Dermis microvascular lymphatic vessel endothelial cell (primary cell): ENCODE measurements at regions not wholly inside any gene's neighbourhood (a gene's known extent, or its start where the extent isn't known, plus 50 kb on each side); places are given as distances from the start of the nearest gene placed in this dataset.
"Not testable (repeated sequence)": the region's sequence is repeated elsewhere in the genome, so short reads cannot be mapped to it uniquely, and the experiment has no call there.

ENCODE experiments used
- DNase-seq, 2 donors: peaks; one replicate each; pipeline versions ENCODE4 v3.0.0 to v3.0.0-alpha.2; 2010; ENCODE audit warnings: low read depth in 2 of 2

DNA sequence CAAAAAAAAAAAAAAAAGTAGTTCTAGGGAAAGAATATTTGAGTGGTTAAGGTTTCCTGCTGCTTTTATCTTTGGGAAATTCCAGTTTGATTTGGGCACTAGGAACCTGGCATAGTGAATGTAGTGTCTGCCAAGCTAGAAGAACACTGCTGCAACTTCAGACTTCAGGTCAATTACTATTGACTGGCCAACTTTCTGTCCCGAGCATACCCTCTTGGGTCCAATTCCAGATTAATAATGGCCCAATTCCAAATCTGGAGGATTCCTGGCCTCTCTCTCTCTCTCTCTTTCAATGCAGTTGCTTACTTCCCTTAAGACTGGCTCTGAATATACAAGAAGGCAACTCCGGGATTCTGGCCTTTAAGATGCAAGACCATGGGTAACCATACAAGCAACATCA lies 74.9 kb downstream of the ANKEF1 start:
- no peak for DNase-seq

DNA sequence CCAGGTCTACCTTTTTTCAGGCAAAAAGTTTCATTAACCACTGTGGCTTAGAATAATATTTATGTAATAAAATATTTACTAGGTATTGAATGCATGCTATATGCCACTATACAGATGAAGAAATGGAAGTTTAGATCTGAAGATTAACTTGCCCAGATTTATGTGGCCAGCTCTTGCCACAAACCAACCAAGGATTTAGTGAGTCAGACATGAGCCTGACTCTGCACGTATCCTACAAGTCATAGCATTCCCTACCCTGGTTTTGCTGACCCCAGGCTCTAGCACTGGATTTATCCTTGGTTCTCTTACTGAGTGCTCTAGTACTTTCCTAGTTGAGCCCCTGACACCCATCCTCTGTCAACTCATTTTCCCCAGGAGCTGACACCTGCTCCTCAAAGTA lies 75.4 kb downstream of the ANKEF1 start:
- DNase-seq = no peak

DNA sequence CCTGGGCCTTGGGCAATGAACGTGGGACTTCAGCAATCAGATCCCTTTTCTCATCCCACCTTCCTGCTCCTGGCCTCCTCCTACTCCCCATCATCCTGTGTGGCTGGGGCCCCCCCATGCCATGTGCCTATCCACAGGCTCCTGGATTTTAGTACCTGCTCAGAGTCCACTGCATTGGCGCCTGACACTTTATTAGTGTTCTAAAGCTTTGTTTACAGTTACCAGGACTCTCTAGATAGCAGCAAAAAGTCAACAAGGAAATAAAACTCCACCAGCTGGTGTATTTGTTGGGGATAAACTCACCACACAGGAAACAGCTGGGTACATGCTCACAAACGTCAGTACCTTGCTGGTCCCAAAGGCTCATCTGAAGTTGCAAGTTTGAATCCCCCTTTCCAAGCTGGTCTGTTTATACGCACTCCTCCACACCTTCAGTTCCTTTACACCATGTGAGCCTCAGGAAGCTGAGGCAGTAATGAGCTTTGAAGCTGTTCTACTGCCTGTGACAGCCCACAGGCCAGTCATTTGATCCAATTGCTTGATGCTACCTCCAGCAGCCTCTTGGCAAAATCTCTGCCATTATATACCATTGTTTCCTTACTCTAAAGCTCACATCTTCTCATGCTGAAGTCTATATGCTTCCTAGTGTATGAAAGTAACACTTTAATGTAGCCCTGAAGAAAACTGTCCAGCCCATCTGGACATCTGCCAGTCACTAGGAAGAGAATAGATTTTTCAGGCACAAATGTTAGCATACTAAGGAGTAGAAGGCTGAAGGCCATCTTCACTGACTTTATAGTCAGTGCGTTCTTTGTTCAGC lies 76.6 kb downstream of the ANKEF1 start:
- DNase-seq = peak in 1 of 2 donors; percentile 26

DNA sequence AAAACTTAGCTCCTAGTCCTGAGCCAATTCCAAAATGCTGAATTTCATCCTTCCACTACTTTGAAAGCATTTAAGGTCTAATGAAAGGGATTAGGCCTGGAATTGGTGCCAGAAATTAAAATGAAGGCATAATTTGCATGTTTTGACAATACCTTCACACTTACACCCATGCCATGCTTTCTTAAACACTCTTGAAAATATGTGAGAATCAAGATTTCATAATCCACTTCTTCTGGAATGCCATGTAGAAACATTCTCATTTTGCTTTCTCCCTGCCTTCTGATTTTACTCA lies 77.1 kb downstream of the ANKEF1 start:
- no peak for DNase-seq

DNA sequence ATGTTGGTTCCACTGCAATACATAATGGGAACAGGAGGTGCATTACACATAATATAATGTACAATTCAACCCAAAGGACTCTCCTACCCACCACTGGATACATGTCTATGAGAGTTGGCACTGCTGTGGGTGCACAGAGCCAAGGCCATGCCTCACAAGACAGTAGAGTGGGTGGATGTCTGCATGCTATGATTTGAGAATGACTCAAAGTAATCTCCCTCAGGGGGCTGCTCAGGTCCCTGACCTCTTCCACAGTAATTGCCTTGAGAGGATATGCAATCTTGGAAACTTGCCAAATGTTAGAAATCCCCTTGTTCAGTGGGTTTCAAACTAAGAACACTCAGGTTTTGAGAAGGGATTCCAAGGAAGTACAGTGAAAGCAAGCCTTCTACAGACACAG lies 79.0 kb downstream of the ANKEF1 start:
- DNase-seq = no peak

DNA sequence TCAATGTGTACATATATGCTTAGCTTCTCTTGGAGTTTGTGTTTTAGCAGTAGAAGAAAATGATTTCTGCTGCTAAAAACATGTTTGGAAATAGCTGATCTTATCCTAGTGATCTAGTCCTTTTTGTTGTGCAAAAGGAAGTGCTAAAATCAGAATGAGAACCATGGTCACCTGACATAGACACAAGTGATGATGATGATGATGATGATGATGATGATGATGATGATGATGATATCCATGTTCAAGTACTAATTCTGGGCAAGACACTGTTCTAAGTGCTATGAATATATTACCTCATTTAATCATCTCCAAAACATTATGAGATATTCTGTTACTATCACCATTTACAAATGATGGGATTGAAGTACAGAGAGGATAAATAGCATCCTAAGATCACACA lies 79.8 kb downstream of the ANKEF1 start:
- no peak for DNase-seq

DNA sequence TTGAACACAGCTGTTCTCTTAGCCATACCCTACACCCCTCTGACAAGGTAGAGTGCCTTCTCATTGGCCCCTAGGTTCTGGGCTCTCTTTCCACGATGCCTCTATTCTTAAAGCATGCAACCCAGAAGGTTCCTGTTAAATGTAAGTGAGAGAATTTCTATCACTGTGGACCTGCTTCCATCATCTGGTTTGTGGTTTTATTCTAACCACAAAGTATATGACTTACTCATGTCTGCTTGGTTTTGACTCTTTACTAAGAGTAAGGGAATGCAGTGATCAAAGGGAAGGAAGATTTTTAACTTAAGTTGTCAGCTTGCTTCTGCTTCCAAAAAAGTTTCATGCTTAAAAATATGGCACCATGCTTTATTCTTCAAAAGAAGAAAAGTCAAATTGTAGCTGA lies 80.2 kb downstream of the ANKEF1 start:
- DNase-seq = no peak

DNA sequence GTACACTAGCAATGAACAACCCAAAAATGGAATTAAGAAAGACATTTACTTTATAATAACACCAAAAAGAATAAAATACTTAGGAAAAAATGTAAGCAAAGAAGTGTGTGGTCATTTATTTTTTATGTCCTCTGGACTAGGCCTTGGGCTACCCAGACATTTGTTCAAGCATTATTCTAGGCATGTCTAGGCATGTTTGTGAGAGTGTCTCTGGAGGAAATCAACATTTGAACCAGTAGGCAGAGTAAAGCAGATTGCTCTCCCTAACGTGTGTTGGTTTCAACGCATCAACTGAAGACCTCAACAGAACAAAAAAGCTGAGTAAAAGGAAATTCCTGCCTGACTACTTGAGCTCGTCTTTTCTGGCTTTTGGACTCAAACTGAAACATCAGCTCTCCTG lies 84.5 kb downstream of the ANKEF1 start:
- DNase-seq = no peak

DNA sequence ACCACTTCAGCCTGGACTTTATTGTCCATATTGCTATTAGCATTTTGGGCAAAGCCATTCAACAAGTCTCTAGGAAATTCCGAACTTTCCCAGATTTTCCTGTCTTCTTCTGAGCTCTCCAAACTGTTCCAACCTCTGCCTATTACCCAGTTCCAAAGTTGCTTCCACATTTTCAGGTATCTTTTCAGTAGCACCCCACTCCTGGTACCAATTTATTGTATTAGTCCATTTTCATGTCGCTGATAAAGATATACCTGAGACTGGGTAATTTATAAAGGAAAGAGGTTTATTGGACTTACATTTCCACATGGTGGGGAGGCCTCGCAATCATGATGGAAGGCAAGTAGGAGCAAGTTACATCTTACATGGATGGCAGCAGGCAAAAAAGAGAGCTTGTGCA lies 90.1 kb downstream of the ANKEF1 start:
- DNase-seq = not testable (repeated sequence)

DNA sequence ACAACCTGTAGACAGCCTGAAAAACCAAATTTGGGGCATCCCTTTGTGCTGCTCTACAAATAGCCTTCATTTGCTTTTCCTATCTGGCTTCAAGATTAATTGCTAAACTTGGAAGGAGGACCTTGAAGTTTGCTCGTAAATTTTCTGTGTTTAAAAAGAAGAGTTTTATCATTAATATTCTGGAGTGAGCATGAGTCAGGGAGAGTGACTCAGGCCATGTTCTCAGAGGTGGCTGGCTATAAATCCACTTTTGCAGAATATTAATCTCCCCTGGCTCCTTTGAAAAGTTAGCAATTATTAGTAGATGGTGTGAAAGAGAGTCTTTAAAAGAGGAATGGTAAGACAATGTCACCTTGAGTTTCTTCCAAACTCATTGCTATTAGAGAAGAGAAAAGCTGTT lies 91.0 kb downstream of the ANKEF1 start:
- DNase-seq = no peak

DNA sequence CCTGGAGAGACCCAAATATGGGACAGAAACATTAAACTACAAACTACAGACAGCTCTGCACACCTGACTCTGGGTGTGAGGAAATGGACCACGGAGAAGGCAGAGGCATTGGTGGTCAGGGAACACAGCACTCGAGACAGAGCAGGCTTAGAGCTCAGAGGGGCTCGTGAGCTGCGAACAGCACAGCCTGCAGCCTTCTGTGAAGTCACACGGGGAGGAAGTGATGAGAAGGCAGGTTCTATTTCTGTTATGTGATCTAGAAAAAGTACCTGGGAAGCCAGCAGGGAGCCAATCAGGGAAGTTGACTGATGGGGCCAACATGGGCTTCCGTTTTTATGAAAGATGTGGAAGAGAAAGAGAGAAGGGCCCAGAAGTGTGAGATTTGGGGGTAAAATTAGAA lies 88.9 kb upstream of the SNAP25 start:
- no peak for DNase-seq

DNA sequence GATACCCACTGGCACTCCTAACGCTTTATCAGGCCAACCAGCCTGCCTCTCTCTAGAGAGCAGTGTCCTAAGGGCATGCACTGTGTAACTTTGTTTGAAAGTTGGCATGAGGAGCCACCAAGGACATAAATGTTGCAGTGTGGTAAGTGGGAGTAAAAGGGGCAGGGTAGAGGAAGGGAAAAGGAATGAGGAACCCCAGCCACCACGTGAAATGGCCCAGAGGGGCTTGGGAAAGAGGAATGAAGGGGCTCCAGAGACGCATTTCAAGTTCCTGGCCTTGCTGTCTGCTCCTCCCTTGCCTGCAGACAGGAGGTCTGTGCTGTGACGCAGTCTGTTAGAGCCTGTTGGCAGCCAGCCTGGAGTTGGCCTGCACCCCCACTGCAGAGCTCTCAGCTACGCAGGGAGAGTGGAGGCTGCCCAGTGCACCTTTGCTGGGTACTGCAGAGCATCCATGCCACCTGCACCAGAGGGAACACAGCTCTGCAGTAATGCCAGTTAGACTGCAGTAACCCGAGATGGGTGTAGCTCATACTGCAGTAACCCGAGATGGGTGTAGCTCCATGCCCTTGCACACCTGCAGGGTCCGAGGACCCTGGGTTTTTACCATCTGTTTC lies 86.8 kb upstream of the SNAP25 start:
- DNase-seq = peak in 1 of 2 donors; percentile 11

DNA sequence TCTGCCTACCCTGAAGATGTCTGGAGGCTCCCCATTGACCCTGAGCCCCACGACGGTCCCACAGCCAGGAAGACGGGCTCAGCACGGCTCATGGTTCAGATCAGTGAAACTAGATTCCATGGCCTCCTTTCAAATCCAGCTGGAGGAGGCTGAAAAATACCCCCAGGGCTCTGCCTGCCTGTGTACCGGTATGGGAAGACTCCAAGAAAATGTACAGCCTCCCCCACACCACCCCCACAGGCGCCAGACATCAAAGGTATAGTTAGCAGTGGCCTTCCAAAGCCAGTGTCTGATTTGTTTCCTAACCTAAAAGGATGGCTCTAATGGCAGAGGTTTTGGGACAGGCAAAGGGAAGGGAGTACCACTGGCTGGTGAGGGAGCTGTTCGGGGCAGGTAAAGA lies 86.2 kb upstream of the SNAP25 start:
- DNase-seq = no peak

DNA sequence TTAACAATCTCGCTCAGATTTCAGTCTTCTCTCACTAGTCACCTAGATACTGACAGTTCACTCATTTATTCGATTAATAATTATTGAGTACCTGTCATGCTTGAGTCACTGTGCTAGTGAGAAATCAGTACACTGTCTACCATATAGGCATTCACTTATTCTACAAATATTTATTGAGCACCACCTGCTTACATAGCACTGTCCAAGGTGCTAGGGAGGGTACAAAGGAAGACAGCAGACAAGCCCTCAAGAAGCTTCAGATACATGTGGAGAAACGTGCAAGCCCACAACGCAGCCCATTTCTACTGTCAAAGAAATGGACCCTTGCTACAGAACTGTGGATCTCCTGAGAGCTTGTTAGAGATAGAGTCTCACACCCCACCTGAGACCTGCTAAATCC lies 85.1 kb upstream of the SNAP25 start:
- DNase-seq = no peak

DNA sequence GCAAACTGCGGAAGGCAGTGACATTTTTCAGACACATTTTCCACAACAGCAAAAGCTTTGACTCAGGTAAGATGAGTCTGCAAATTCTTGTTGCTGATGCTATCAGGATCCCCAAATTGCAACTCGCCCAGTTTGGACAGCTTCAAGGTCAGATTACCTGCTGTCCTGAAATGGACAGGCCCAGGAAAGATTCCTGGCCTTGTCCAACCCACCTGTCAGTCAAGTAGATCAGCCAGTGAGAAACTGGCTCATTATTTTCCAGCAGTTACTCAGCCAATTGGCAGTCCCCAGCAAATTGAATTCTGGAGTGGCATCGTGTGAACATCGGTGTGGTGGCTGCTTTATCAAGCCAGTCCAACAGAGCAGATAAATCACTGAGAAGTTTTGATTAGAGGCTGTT lies 84.5 kb upstream of the SNAP25 start:
- no peak for DNase-seq

DNA sequence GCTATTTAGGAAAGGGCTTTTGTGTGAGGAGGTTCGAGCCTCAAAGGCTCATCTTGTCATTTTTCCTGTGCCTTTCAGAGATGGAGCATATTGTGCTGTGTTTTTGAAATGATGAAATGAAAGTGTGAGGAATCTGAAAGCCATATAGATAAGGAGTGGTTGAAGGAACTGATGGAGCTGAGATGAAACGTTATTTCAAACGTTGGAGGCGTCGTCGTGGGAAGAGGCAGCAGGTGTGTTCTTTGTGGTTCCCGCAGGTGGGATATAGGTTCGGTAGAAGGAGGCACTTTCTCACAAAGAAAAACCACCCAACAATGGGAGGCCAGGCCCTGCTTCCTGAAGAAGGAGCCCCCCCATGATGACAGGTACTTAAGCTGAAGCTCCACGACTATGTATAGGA lies 83.2 kb upstream of the SNAP25 start:
- DNase-seq = no peak

DNA sequence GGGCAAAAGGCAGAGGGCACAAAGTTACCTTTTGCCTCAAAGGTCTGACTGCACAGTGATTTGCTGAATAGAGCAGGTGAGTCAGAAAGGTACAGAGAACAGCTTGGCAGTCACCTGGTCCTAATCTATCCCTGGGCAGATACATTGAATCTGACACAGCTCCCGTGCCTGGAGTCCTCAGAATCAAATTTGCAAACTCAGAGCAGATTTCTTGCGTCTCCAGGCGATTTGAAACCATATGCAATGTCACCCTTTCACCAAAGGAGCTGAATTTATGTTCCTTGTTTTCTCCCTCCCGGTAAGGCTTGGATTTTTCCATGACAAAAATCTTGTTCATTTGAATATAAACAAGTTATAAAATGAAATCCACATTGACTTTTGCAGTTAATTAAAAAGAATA lies 81.6 kb upstream of the SNAP25 start:
- no peak for DNase-seq

DNA sequence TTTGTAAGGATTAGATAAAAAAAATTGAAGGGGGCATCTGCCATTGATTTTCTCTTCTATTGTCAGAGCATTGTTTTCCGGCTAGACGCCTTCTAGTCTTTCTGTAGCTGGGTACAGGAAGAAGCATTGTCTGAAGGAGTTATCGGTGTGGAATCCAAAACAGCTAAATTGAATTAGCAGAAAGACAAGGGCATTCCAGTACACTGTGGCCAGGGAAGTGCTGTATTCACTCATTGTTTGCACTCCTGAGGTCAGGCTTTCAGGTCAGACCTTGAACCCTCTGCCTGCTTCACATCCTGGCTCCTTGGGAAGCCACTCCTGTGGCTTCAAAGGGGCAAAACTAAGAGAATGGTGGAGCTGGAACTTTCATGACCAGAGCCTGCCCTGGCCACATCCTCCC lies 81.1 kb upstream of the SNAP25 start:
- peak in 1 of 2 donors; percentile 17 for DNase-seq

DNA sequence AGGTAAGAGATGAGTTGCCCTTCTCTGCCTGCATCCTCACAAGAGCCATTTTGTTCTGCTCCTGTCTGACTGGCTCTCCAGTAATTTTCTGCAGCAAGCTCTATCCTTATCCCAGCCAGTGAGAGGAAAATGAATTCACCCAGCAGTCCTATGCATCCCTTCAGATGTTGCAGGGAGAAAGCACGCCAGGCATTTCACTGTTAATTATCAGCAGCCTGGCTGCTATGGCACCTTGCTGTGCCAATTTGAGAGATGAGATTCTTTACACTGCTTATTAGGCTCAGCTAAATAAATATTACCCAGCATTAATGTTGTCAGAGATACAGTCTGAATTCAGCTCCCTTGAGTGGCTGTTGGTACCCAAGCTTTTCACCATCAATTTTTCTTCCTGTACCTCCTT lies 61.1 kb upstream of the SNAP25 start:
- DNase-seq = no peak

DNA sequence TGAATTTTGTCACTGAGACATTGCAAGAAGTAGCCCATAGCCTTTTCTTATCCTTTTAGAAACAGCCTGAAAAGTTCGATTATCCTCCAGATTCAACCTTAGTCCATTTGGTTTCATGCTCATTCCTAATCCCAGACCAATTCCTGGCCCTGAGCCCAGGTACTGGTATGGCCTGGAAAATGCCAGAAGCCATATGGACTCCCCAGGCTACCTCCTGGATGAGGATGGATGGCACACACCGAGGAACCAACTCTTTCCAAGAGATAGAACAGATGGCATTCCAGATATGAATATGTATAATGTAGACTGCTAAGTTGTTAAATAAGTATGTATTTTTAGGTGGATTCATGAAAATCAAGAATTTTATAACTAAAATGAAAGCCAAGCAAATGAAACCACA lies 51.6 kb upstream of the SNAP25 start:
- no peak for DNase-seq

DNA sequence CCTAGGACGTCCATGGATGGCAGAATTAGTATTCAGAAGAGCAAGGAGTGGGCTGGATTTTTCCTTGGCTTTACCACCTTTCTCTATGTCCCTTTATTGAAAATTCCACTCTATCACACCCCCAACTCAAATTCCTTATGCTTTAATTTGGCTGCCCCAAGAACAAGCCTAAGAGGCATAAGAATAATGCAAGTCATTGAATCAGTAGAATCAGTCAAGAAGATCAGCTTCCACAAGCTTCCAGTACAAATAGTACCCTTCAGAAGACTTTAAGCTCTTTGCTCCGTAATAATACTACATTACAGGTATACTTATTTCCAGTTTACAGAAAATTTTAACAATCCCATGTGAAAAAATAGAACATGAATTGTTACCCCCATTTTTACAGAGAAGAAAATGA lies 51.0 kb upstream of the SNAP25 start:
- DNase-seq = no peak
